Fibroblast of peridontal ligament (primary cell): ENCODE measurements at regions not wholly inside any gene's neighbourhood (a gene's known extent, or its start where the extent isn't known, plus 50 kb on each side); places are given as distances from the start of the nearest gene placed in this dataset.

Experiments
- DNase-seq: peaks from one replicate; pipeline ENCODE4 v3.0.0-alpha.2; 2010; ENCODE audit errors: extremely low read depth

- DNase-seq = peak; percentile 80
Observed at GRCh38 chr16:65315081-65315780, 193.4 kb upstream of the CDH11 start.

GRCh38 chr16:65314627-65315008 is 192.8 kb upstream of the CDH11 start:
- DNase-seq = no peak

- DNase-seq = peak; percentile 9
Observed at GRCh38 chr16:65313936-65314626, 192.2 kb upstream of the CDH11 start.

GRCh38 chr16:65312795-65313194 is 190.9 kb upstream of the CDH11 start:
- DNase-seq = peak; percentile 88

- DNase-seq = peak; percentile 61
Observed at GRCh38 chr16:65312071-65312470, 190.2 kb upstream of the CDH11 start.

- DNase-seq = peak; percentile 61
Observed at GRCh38 chr16:65310491-65310890, 188.6 kb upstream of the CDH11 start.

- no peak for DNase-seq
Observed at GRCh38 chr16:65309354-65309753, 187.5 kb upstream of the CDH11 start.

GRCh38 chr16:65308506-65308905 is 186.6 kb upstream of the CDH11 start:
- no peak for DNase-seq

GRCh38 chr16:65307286-65307685 is 185.4 kb upstream of the CDH11 start:
- no peak for DNase-seq

- DNase-seq = no peak
Observed at GRCh38 chr16:65306722-65307121, 184.9 kb upstream of the CDH11 start.

- DNase-seq = peak; percentile 17
Observed at GRCh38 chr16:65306300-65306699, 184.4 kb upstream of the CDH11 start.

GRCh38 chr16:65305266-65305959 is 183.6 kb upstream of the CDH11 start:
- DNase-seq = no peak

GRCh38 chr16:65301029-65301428 is 179.2 kb upstream of the CDH11 start:
- no peak for DNase-seq

GRCh38 chr16:65297453-65297852 is 175.6 kb upstream of the CDH11 start:
- DNase-seq = no peak

- no peak for DNase-seq
Observed at GRCh38 chr16:65295527-65295926, 173.7 kb upstream of the CDH11 start.

GRCh38 chr16:65294708-65295107 is 172.8 kb upstream of the CDH11 start:
- no peak for DNase-seq

GRCh38 chr16:65294165-65294564 is 172.3 kb upstream of the CDH11 start:
- DNase-seq = no peak

- DNase-seq = no peak
Observed at GRCh38 chr16:65289022-65289421, 167.2 kb upstream of the CDH11 start.

- no peak for DNase-seq
Observed at GRCh38 chr16:65287307-65287706, 165.4 kb upstream of the CDH11 start.

- DNase-seq = peak; percentile 40
Observed at GRCh38 chr16:65285128-65286048, 163.5 kb upstream of the CDH11 start.

GRCh38 chr16:65284626-65285025 is 162.8 kb upstream of the CDH11 start:
- DNase-seq = peak; percentile 41

GRCh38 chr16:65283181-65283651 is 161.4 kb upstream of the CDH11 start:
- DNase-seq = no peak
